ENCODE measurements at regions not wholly inside any gene's neighbourhood (a gene's known extent, or its start where the extent isn't known, plus 50 kb on each side); places are given as distances from the start of the nearest gene placed in this dataset.

DNA sequence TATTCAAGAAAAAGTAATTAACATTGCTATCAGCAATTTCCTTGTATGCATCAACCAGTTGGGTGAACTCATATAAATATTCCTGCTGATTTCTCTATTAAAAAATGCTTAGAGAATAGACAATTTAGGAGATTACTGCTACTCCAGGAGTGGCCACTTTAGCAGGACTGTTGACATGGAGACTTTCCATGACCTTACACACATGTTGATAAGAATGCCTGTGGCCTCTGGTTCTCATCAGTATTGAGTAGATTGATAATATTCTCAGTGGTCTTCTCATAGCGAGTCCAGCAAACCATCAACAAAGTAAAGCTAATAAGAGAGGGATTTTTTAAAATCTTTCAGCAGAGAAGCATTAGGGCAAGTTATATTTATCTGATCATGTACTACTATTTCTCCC, 208.4 kb upstream of the MARCKS start:
- intact Hi-C loops (cut with micrococcal nuclease), result no loop called here

- intact Hi-C loops (cut with micrococcal nuclease), result no loop called here
These were observed 207.9 kb upstream of the MARCKS start for GRCh38 chr6:113649276-113649675.

- intact Hi-C loops (cut with micrococcal nuclease), result no loop called here
These were observed 207.1 kb upstream of the MARCKS start for GRCh38 chr6:113649880-113650609.

DNA sequence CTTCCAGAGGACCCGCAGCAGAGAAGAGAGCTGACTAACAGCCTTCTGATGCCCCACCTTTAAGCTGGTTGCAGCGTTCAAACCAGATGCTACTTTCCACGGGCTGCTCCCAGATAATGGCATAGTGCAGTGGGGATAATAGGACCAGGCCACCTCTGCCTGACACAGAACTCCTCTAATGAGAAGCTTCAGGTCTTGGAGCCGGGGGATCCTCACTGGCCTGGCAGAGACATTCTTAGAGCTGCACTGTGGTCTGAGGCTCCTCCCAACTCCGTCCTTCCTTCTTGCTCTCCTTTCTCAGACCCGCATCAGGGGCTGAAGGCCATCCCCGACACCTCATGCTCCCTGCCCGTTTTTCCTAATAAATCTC, 206.6 kb upstream of the MARCKS start:
- intact Hi-C loops (cut with micrococcal nuclease), result no loop called here

- intact Hi-C loops (cut with micrococcal nuclease), result no loop called here
These were observed 206.0 kb upstream of the MARCKS start for GRCh38 chr6:113651120-113651519.

- intact Hi-C loops (cut with micrococcal nuclease), result no loop called here
These were observed 205.2 kb upstream of the MARCKS start for GRCh38 chr6:113651920-113652319.

DNA sequence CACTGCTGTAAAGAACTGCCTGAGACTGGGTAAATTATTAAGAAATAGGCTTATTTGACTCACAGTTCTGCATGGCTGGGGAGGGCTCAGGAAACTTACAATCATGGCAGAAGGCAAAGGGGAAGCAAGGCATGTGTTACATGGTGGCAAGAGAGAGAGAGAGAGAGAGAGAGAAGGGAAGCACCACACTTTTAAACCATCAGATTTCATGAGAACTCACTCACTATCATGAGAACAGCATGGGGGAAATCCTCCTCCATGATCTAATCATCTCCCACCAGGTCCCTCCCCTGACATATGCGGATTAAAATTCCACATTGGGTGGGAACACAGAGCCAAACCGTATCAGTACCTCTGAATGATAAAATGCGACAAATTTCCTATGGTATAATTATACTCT, 203.9 kb upstream of the MARCKS start:
- intact Hi-C loops (cut with micrococcal nuclease), result no loop called here

GRCh38 chr6:113654396-113654795, 202.7 kb upstream of the MARCKS start:
- intact Hi-C loops (cut with micrococcal nuclease), result no loop called here

DNA sequence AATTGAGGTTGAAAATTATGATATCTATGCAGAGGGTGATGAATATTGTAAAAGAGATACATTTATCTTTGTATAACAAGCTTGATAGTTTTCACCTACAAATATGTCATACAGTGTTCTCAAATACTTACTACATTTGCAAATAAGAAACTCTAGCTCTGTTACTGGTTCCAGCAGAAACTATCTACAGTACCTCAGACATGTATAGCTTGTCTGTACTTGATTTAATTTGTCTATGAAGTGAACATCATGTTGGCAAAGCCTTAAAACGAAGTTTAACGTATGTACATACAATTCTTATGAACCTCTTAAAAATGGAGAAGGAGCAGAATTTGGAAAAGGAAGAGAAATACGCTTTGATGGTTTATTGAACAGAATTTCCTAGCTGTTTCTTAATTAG, 201.4 kb upstream of the MARCKS start:
- intact Hi-C loops (cut with micrococcal nuclease), result no loop called here

DNA sequence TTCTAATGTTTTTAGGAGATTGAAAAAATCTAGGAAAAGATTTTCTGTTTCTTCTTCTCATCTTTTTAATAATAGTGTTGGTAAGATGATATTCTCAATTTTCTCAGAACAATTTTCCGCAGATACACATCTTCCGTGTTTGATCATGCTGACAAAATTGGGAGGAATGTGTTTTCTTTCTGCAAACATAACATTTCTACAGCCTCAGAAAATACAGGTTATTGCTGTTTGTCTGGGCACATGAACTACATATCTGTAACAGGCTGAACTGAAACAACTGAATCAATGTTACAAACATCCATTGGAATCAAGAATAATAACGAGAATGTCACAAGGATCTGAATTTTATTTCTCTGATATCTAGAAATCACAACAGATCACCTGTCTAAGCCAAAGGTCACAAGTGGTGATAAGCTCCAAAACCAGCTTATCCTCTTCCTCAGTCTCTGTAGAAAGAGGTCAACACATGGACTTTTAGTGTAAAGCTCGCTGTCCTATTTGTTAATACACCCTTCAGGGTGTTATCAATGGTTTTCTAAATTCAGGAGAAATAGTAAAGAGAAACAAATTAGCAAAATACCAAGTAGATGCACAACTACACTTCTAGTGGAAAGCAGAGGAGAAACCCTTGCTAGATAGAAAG, 197.3 kb upstream of the MARCKS start:
- intact Hi-C loops (cut with micrococcal nuclease), result no loop called here

DNA sequence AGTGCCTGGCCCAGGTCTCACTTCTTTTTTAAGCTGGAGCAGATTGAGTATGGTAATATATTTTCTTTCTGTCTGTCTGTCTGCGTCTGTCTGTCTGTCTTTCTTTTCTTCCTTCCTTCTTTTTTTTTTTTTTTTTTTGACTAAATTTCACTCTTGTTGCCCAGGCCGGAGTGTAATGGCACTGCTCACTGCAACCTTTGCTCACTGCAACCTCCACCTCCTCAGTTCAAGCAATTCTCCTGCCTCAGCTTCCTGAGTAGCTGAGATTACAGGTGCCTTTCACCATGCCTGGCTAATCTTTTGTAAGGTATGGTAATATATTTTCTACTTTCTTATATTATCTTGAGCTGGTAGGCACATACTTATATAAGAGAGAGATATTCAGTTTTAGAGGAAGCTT, 196.3 kb upstream of the MARCKS start:
- intact Hi-C loops (cut with micrococcal nuclease), result no loop called here

DNA sequence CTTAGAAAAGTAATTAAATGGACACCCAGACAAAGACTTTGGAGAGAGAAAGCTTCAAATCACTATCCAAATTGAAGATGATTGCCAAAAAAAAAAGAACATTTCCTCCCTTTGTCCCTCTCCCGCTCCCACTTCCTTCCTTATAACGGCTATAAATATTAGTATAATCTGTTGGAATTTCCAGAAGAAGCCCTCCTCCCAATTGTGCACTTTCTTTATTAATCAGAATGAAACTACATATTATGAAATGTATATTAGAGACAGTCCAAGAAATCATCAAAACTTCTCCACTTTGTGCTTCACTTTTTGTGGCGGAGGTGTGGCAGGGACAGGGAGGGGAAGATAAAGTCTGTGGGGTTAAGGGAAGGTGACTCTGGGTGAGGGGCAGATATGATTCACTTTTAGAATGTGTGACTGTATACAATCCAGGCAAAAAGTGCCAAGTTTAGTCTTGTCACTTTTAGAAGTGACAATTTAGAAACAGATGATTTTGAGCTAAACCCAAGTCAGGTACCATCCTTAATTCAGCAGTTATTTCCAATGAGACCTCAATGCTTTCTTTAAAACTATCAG, 195.0 kb upstream of the MARCKS start:
- intact Hi-C loops (cut with micrococcal nuclease), result no loop called here

DNA sequence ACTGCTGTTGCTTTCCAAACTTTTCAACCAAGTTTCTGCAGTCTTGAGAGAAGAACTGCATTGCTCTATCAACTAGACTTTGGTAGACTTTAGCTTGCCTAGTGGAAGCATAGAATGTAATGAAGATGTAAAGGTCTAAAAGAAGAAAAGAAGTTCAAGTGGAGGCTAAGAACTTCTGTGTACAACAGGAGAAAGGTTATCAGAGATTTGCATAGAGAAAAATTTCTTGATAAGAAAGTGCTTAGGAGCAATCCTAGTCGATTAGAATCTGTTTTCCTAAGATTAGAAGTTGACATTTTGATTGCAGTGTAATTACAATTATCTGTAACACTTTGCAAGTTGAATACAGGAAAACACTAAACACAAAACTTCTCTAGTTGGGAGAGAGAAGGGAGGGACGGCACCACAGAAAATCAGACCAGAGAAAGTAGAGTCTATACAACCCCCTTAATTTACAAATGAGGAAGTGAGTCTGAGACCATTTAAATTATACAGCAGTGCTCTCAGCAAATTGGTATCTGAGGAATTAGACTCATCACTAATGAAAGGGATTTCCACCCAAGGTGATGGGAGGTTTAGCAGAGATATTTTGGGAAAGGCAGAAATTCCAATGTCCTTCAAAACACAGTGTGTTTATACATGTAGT, 194.3 kb upstream of the MARCKS start:
- intact Hi-C loops (cut with micrococcal nuclease), result no loop called here

- intact Hi-C loops (cut with micrococcal nuclease), result no loop called here
These were observed 192.2 kb upstream of the MARCKS start for GRCh38 chr6:113664909-113665308.

DNA sequence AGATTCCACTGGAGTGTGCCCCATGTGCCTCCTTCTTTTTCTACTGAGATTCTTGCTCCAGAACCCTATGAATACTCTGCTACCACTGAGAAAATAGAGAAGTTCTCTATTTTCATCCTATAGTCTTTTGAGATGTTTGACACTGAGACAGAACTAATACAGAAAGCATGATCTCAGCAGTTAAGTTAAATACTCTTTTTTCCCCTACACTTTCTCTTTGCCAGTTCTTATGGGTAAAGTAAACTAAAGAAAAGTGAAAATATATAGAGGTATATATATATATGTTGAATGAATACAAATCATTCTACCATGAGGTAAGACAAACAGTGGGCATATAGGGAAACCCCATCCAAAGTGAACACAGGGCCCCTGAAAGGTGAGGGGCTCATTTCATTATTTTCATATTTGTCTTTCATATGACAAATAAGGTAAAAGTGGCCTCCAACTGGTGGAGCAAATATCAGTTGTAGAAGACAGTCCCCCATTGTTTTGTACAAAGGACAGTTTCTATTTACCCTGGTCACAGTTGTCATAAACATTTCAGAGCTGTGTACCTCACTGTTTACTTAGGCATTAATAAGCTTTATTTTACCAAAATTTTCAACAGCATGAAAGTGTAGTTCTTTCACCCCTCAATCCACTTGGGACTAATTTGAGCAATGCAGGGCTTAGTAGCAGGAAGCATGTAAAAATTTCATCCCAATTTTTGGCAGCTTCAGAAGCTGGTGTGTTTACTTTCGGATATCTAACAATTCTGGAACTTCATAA, 188.3 kb upstream of the MARCKS start:
- intact Hi-C loops (cut with micrococcal nuclease), result no loop called here

DNA sequence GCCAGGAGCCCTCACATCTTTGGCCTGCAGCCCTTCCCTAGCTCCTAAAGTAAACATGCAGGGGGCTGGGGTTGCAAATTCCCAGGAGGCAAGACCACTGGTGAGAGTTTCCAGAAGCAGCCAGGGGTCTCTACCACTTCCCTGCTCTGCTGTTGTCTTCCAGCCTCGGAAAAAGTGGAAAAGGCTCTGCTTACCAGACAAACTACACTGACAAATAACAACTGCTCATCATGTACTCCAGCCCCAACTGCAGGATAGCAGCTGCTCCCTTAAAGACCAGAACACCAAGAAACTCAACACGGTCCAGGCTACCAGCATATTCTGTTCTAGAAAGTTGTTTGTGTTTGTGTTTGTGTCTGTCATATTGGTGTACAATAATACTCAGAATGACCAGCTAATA, 187.5 kb upstream of the MARCKS start:
- intact Hi-C loops (cut with micrococcal nuclease), result no loop called here

GRCh38 chr6:113671421-113671820, 185.7 kb upstream of the MARCKS start:
- intact Hi-C loops (cut with micrococcal nuclease), result no loop called here

GRCh38 chr6:113672491-113673149, 184.5 kb upstream of the MARCKS start:
- intact Hi-C loops (cut with micrococcal nuclease), result no loop called here

DNA sequence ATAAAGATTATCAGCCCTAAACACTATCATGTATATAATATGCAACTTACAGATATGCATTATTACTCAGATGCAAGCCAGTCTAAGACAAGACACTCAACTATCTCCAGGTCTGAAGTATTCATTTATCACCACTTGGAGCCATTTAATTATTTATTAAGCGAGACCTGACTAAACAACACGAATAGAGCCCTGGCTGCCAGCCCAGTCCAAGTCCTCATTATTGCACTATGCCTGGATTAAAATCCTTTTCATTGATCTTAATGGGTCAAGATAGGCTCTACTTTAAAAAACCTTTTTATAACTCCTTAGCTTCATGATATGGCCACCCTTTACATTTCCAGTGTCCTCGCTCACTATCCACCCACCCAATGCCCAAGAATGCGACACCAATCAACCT, 183.1 kb upstream of the MARCKS start:
- intact Hi-C loops (cut with micrococcal nuclease), result no loop called here

- intact Hi-C loops (cut with micrococcal nuclease), result no loop called here
These were observed 181.1 kb upstream of the MARCKS start for GRCh38 chr6:113676057-113676456.

- intact Hi-C loops (cut with micrococcal nuclease), result no loop called here
These were observed 180.2 kb upstream of the MARCKS start for GRCh38 chr6:113676968-113677367.

Data from T-helper 2 cell treated with Interferon-gamma antibody and Interleukin-4, amounts not matched to agents 100 ng/mL and 5 ng/mL, for 36 hours (primary cell).